ENCODE measurements at regions not wholly inside any gene's neighbourhood (a gene's known extent, or its start where the extent isn't known, plus 50 kb on each side); places are given as distances from the start of the nearest gene placed in this dataset.
A peak's percentile ranks its signal among the peaks of the same experiment; 100 is the strongest.

- DNase-seq (ENCODE audit: low read depth) = no peak
- in situ Hi-C loops (cut with HindIII; ENCODE audit: low sequenced_read_pairs) = no loop called here
- no peak overlapping the region for H3K4me3 ChIP-seq (ENCODE audit: low read depth, low read length)
- no peak for TF ChIP-seq CTCF (IDR thresholded peaks at IDR 0.05; ENCODE audit: low read depth, low read length, missing control alignments)
These were observed 216.1 kb upstream of the WWC1 start for GRCh38 chr5:168075387-168075786.

GRCh38 chr5:168076561-168076991 lies 214.9 kb upstream of the WWC1 start:
- in situ Hi-C loops (cut with HindIII; ENCODE audit: low sequenced_read_pairs) = no loop called here
- TF ChIP-seq CTCF (IDR thresholded peaks at IDR 0.05; ENCODE audit: low read depth, low read length, missing control alignments) = peak; percentile 60
- no peak overlapping the region for H3K4me3 ChIP-seq (ENCODE audit: low read depth, low read length)
- DNase-seq (ENCODE audit: low read depth) = no peak

GRCh38 chr5:168085261-168086031 lies 206.0 kb upstream of the WWC1 start:
- no peak for TF ChIP-seq CTCF (IDR thresholded peaks at IDR 0.05; ENCODE audit: low read depth, low read length, missing control alignments)

GRCh38 chr5:168086104-168086610 lies 205.3 kb upstream of the WWC1 start:
- in situ Hi-C loops (cut with HindIII; ENCODE audit: low sequenced_read_pairs) = no loop called here
- H3K4me3 ChIP-seq (ENCODE audit: low read depth, low read length) = no peak overlapping the region
- DNase-seq (ENCODE audit: low read depth) = no peak
- TF ChIP-seq CTCF (IDR thresholded peaks at IDR 0.05; ENCODE audit: low read depth, low read length, missing control alignments) = no peak

More at GRCh38 chr5:168085261-168086031, 206.0 kb upstream of the WWC1 start:
- in situ Hi-C loops (cut with HindIII; ENCODE audit: low sequenced_read_pairs) = no loop called here
- no peak overlapping the region for H3K4me3 ChIP-seq (ENCODE audit: low read depth, low read length)
- DNase-seq (ENCODE audit: low read depth) = no peak

- DNase-seq (ENCODE audit: low read depth) = no peak
- no peak for TF ChIP-seq CTCF (IDR thresholded peaks at IDR 0.05; ENCODE audit: low read depth, low read length, missing control alignments)
- no peak overlapping the region for H3K4me3 ChIP-seq (ENCODE audit: low read depth, low read length)
- in situ Hi-C loops (cut with HindIII; ENCODE audit: low sequenced_read_pairs) = no loop called here
These were observed 204.7 kb upstream of the WWC1 start for GRCh38 chr5:168086746-168087145.

- in situ Hi-C loops (cut with HindIII; ENCODE audit: low sequenced_read_pairs) = no loop called here
- H3K4me3 ChIP-seq (ENCODE audit: low read depth, low read length) = no peak overlapping the region
- TF ChIP-seq CTCF (IDR thresholded peaks at IDR 0.05; ENCODE audit: low read depth, low read length, missing control alignments) = no peak
- DNase-seq (ENCODE audit: low read depth) = no peak
These were observed 202.9 kb upstream of the WWC1 start for GRCh38 chr5:168088410-168089173.

All from astrocyte of the cerebellum (primary cell).